Adrenal gland (tissue), 5 donors: ENCODE measurements at regions not wholly inside any gene's neighbourhood (a gene's known extent, or its start where the extent isn't known, plus 50 kb on each side); places are given as distances from the start of the nearest gene placed in this dataset.

Experiments
- POLR2A ChIP-seq, 2 donors: fragments of 450-650 bp; IDR thresholded peaks; one replicate each; pipeline ENCODE4 v1.6.1; 2017; ENCODE audit warnings: antibody characterized with exemption in 2 of 2, mild to moderate bottlenecking in 2 of 2, moderate library complexity in 1 of 2
- TF ChIP-seq, protein P1 (sequence below), 6 experiments: fragments of 450-650 bp in 4 of 6; fragments of 200-600 bp in 2 of 6; sonication (generic) in 1 of 6; IDR thresholded peaks; 1 replicate in 5 of 6; 2 replicates in 1 of 6; pipeline versions ENCODE4 v1.5.1 to v1.8.0; 2016 to 2021; ENCODE audit warnings: antibody characterized with exemption in 6 of 6, mild to moderate bottlenecking in 2 of 6, moderate library complexity in 1 of 6
- donor health status: DM: no; HTN: no; CAD: no.

GRCh38 chr11:37671321-37671720 is 1073.3 kb upstream of the RAG2 start:
- TF ChIP-seq, protein P1, sequence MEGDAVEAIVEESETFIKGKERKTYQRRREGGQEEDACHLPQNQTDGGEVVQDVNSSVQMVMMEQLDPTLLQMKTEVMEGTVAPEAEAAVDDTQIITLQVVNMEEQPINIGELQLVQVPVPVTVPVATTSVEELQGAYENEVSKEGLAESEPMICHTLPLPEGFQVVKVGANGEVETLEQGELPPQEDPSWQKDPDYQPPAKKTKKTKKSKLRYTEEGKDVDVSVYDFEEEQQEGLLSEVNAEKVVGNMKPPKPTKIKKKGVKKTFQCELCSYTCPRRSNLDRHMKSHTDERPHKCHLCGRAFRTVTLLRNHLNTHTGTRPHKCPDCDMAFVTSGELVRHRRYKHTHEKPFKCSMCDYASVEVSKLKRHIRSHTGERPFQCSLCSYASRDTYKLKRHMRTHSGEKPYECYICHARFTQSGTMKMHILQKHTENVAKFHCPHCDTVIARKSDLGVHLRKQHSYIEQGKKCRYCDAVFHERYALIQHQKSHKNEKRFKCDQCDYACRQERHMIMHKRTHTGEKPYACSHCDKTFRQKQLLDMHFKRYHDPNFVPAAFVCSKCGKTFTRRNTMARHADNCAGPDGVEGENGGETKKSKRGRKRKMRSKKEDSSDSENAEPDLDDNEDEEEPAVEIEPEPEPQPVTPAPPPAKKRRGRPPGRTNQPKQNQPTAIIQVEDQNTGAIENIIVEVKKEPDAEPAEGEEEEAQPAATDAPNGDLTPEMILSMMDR (IDR thresholded peaks at IDR 0.05): no peak
- TF ChIP-seq POLR2A (IDR thresholded peaks at IDR 0.05): no peak
